ENCODE measurements at regions not wholly inside any gene's neighbourhood (a gene's known extent, or its start where the extent isn't known, plus 50 kb on each side); places are given as distances from the start of the nearest gene placed in this dataset.

GRCh38 chr21:26652854-26653253, 79.8 kb upstream of the CYYR1 start:
- TF ChIP-seq JUN (IDR thresholded peaks at IDR 0.05; ENCODE audit: borderline replicate concordance, insufficient read depth, insufficient read length, low read depth) = no peak
- TF ChIP-seq EZH2 (IDR thresholded peaks at IDR 0.05; ENCODE audit: borderline replicate concordance, low read depth, low read length, severe bottlenecking) = no peak
- TF ChIP-seq POLR2A (IDR thresholded peaks at IDR 0.05; ENCODE audit: low read depth, low read length) = no peak
- no peak for TF ChIP-seq POLR2AphosphoS5 (IDR thresholded peaks at IDR 0.05; ENCODE audit: insufficient read depth, low read depth, low read length)
- no peak for TF ChIP-seq MYC (IDR thresholded peaks at IDR 0.05; ENCODE audit: low read depth, low read length)
- TF ChIP-seq GATA2 (IDR thresholded peaks at IDR 0.05; ENCODE audit: insufficient read depth, insufficient read length, low read depth, low read length) = no peak
- TF ChIP-seq, protein P1, sequence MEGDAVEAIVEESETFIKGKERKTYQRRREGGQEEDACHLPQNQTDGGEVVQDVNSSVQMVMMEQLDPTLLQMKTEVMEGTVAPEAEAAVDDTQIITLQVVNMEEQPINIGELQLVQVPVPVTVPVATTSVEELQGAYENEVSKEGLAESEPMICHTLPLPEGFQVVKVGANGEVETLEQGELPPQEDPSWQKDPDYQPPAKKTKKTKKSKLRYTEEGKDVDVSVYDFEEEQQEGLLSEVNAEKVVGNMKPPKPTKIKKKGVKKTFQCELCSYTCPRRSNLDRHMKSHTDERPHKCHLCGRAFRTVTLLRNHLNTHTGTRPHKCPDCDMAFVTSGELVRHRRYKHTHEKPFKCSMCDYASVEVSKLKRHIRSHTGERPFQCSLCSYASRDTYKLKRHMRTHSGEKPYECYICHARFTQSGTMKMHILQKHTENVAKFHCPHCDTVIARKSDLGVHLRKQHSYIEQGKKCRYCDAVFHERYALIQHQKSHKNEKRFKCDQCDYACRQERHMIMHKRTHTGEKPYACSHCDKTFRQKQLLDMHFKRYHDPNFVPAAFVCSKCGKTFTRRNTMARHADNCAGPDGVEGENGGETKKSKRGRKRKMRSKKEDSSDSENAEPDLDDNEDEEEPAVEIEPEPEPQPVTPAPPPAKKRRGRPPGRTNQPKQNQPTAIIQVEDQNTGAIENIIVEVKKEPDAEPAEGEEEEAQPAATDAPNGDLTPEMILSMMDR (IDR thresholded peaks at IDR 0.05; ENCODE audit: extremely low read depth in 1 of 2, insufficient read depth in 1 of 2, low read depth in 1 of 2, low read length in 2 of 2) = no peak
- TF ChIP-seq FOS (IDR thresholded peaks at IDR 0.05; ENCODE audit: borderline replicate concordance, insufficient read depth, low read length) = no peak
- Histone ChIP-seq H3K4me2 (ENCODE audit: insufficient read depth, low read length) (no peak overlapping the region), H3K9me3 (replicated peaks; ENCODE audit: control insufficient read depth, insufficient read depth, low read length) (no peaks in the 10 kb centered on the region), H3K9ac (replicated peaks; ENCODE audit: extremely low read depth, insufficient read depth, low read length) (no peak overlapping the region), H3K27me3 (ENCODE audit: control insufficient read depth in 2 of 2, insufficient read depth in 2 of 2, low read length in 2 of 2) (no peaks in the 10 kb centered on the region), H4K20me1 (replicated peaks; ENCODE audit: control insufficient read depth, extremely low read depth, insufficient read depth, low read length) (no peaks in the 10 kb centered on the region), H3K79me2 (ENCODE audit: control insufficient read depth, insufficient read depth, low read length) (no peaks in the 10 kb centered on the region), H3K36me3 (ENCODE audit: control insufficient read depth in 2 of 2, extremely low read depth in 1 of 2, insufficient read depth in 2 of 2, low read length in 2 of 2) (no peaks in the 10 kb centered on the region), H2AFZ (ENCODE audit: low read depth, low read length) (no peak overlapping the region), H3K4me3 (replicated peaks in 1 of 3; ENCODE audit: insufficient read depth in 1 of 3, low read depth in 1 of 3, low read length in 3 of 3) (no peak overlapping the region), H3K9me1 (replicated peaks; ENCODE audit: control insufficient read depth, extremely low read depth, insufficient read depth, low read length) (no peaks in the 10 kb centered on the region), H3K4me1 (ENCODE audit: control insufficient read depth, extremely low read depth, insufficient read depth, low read length) (no peaks in the 10 kb centered on the region), H3K27ac (ENCODE audit: insufficient read depth, low read depth, low read length) (no peak overlapping the region)
- ChIA-PET CTCF (no interaction called here), POLR2A (no interaction called here)
- dilution Hi-C loops (cut with MboI; ENCODE audit: extremely low pct_ligation_motif_present, low sequenced_read_pairs) (no loop called here), intact Hi-C loops (cut with micrococcal nuclease) (no loop called here)
- BruUV-seq (replicated peaks) = no TSS peak
- DNase-seq (ENCODE audit: low read depth, low spot score) (no peak), FAIRE-seq (no peak)
